HG02884 (cell line): ENCODE measurements at regions not wholly inside any gene's neighbourhood (a gene's known extent, or its start where the extent isn't known, plus 50 kb on each side); places are given as distances from the start of the nearest gene placed in this dataset.
"Not testable (repeated sequence)": the region's sequence is repeated elsewhere in the genome, so short reads cannot be mapped to it uniquely, and the experiment has no call there.

Experiments
- ATAC-seq: cut with Tn5 transposase; IDR thresholded peaks from one replicate; pipeline ENCODE4 v1.9.1; 2021; ENCODE audit warnings: mild to moderate bottlenecking, moderate library complexity; ENCODE audit not compliant: unreplicated experiment

DNA sequence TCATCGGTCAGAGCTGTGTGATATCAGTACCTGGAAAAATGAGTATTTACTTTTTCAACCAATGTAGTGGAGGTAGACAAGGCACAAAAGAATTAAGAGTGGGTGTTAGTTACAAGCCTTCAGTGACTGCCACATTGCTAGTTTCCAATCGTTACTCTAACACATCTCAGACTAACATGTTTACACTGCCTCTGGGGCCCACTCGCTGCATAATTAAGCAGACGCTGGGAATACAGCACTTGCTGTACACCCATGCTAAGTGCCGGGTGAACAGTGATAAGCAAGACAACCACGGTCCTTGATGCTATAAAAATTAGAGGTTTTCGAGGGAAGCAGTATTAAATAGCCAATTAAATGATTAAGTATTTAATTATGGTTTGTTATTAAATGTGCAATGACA is 1147.6 kb downstream of the AACS start:
- ATAC-seq: no peak

GRCh38 chr12:126218697-126219096 is 1153.5 kb downstream of the AACS start:
- ATAC-seq: no peak

- ATAC-seq: no peak
Measured at GRCh38 chr12:126219139-126219538, 1153.9 kb downstream of the AACS start.

DNA sequence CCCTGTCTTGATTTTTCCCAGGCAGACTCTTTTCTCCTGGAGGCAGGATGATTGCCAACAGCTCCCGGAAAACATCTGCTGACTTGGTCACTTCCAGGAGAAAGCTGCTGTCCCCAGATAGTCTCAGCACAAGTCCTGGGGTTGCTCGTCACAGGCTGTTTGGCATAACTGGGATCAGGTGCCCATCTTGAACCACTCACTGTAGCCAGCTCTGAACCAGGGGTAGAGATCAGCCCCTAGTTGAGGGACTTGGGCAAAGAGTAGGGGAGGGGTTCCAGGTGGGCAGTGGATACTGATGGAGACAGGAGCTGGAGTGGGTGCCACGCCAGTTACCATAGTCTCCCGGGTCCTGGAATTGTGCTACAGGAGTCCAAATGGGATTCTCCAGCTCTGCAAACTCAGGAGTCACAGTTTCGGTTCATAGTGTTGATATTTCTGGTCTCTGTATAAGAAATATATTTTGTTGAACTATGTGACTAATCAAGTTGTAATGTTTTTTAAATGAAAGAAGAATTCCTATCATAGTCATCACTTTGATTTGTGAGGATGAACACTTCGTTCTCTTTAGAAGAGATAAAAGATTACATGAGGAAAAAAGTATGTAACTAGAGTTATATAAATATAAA is 1154.5 kb downstream of the AACS start:
- no peak for ATAC-seq

GRCh38 chr12:126224032-126224431 is 1158.8 kb downstream of the AACS start:
- no peak for ATAC-seq

- ATAC-seq: no peak
Measured at GRCh38 chr12:126228936-126229335, 1163.7 kb downstream of the AACS start.

GRCh38 chr12:126232711-126233110 is 1167.5 kb downstream of the AACS start:
- ATAC-seq: no peak

GRCh38 chr12:126233625-126234024 is 1168.4 kb downstream of the AACS start:
- ATAC-seq: no peak

GRCh38 chr12:126243814-126244440 is 1178.7 kb downstream of the AACS start:
- no peak for ATAC-seq

DNA sequence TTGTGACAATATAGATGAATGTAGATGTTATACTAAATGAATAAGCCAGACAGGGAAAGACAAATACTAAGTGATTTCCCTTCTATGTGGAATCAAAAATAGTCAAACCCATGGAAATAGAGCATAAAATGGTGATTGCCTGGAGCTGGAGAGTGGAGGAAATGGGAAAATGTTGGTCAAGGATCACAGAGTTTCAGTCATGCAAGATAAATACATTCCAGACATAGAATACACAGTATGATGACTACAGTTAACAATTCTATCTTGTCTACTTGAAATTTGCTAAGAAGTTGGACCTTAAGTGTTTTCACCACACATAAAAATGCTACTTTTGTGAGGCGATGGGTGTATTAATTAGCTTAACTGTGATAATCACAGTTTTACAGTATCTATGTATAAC is 1182.7 kb downstream of the AACS start:
- ATAC-seq: no peak

DNA sequence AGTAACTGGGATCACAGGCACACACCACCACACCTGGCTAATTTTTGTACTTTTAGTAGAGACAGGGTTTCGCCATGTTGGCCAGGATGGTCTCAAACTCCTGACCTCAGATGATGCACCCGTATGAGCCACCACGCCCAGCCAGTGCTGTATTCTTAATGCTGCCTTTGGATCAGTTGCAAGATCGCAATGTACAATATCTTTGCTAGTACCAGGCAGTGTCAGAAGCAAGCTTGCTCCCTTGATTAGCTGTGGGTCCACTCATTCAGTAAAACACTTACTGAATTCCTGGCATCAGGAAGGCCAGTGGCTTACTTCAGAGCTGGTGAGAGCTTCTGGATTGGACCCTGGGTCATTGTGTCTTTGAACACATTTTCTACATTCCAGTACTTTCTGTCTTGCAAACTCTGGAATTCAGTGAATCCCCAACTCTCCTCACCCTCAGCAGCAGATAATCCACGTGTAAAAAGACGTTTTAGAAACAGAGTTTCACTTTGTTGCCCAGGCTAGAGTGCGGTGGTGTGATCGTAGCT is 1183.7 kb downstream of the AACS start:
- no peak for ATAC-seq

DNA sequence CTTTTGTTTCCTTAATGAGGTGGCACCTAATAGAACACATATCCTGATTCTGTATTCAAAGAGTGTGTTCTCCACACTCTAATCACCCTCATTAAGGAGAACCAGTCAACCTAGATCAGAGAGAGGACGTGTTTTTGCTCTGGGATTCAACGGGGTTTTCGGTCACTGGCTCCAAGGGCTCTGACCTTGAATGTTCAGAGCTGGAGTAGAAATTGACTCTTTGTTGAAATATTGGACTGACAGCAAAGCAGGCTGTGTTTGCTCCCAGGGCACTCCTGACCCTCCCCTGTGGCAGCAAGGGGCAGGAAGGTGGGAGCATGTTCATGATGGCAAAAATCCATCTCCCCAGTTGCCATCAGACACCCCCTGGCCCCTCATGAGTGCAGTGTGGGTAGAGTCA is 1193.0 kb downstream of the AACS start:
- ATAC-seq: no peak

- no peak for ATAC-seq
Measured at GRCh38 chr12:126262829-126263228, 1197.6 kb downstream of the AACS start.

DNA sequence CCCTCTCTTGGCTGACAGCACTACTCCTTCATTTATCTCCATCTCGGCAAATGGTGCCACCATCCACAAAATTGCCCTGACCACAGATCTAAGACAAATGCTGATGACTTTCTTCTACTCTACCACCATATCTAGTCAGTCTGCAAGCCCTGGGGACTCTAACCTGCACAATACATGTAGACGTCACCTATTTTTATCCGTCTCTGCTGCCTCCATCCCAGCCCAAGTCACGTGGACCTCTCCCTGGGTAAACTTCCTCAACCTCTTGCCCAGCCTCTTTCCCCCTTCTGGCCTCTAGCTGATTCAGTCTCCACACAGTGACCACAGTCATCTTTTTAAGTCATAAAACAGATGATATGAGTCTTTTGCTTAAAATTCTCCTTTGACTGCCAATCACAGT is 1203.0 kb downstream of the AACS start:
- ATAC-seq: no peak

- ATAC-seq: no peak
Measured at GRCh38 chr12:126271159-126271558, 1205.9 kb downstream of the AACS start.

GRCh38 chr12:126282691-126283090 is 1217.5 kb downstream of the AACS start:
- ATAC-seq: no peak

- ATAC-seq: no peak
Measured at GRCh38 chr12:126286203-126286602, 1221.0 kb downstream of the AACS start.

DNA sequence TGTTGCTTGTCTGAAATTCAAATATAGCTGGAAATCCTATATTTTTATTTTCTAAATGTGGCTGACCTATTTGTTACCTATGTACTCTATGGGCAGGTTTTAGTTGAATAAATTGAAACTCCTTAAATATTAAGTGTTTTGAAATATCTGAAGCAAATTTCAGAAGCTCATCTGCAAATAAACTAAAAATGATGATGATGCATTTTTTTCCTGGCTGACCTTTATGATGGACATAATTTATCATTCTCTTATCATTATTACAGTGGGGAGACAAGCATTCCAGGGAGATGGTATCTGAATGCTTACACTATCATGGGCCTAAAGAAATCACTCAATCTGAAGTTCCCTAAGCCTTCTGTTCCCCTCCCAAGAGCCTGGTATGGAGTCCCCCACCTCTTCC is 1225.2 kb downstream of the AACS start:
- no peak for ATAC-seq

DNA sequence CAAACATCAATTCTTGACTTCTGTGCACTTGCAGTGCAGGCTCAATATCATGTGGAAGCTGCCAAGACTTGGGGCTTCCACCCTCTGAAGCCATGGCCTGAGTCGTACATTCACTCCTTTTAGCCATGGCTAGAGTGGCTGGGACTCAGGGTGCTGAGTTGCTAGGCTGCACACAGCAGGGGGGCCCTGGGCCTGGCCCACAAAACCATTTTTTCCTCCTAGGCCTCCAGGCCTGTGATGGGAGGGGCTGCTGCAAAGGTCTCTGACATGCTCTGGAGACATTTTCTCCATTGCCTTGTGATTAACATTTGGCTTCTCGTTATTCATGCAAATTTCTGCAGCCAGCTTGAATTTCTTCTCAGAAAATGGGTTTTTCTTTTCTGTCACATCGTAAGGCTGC is 1226.8 kb downstream of the AACS start:
- ATAC-seq: not testable (repeated sequence)

GRCh38 chr12:126295652-126296051 is 1230.4 kb downstream of the AACS start:
- no peak for ATAC-seq

DNA sequence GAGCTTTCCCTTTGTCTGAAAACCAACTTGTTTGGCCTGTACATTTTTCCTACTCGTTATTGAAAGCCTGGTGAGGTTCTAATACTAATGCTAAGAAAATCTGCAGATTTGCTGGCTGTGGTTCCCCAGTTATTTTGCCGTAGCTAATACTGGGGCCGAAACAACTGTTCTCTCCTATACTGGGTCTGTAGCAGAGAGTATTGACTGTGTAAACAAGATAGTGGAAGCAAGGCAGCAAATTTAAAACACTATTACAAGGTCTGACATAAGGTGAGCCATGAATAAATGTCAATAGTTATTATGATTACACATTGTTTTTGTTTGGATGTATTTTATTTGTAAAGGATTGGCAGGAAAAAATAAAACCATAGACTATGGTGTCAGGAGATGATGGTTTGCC is 1244.0 kb downstream of the AACS start:
- ATAC-seq: no peak

- no peak for ATAC-seq
Measured at GRCh38 chr12:126312457-126312856, 1247.2 kb downstream of the AACS start.

- no peak for ATAC-seq
Measured at GRCh38 chr12:126316411-126316810, 1251.2 kb downstream of the AACS start.
